ENCODE measurements at regions not wholly inside any gene's neighbourhood (a gene's known extent, or its start where the extent isn't known, plus 50 kb on each side); places are given as distances from the start of the nearest gene placed in this dataset.

DNA sequence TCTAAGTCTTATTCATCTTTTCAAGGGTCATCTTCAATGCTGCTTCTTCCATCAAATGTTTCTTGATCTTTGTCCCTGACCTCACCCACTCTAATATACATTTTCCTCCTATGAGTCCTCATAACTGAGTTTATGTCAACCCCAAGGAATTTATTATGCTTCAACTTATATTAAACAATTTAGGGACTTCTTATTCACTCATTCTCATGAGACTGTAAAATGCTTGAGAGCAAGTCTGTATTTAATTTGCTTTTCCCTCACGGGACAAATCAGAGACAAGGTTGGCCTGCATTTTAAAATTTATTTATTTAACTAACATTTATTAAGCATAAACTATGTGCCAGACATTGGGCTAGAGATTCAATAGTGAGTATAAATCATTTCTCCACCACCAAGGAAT lies 312.0 kb upstream of the NT5E start:
- H2BK15ac ChIP-seq (replicated peaks; ENCODE audit: low read depth), result no peak overlapping the region
- no peak overlapping the region for H3K4me2 ChIP-seq (ENCODE audit: low read length)
- no peak overlapping the region for H3K4me3 ChIP-seq (ENCODE audit: low read length)
- H3K79me2 ChIP-seq (ENCODE audit: control insufficient read depth, insufficient read depth, low read length), result no peaks in the 10 kb centered on the region
- no peaks in the 10 kb centered on the region for H3K4me1 ChIP-seq (ENCODE audit: control insufficient read depth, low read depth, low read length)
- no peak overlapping the region for H4K5ac ChIP-seq (ENCODE audit: low read length)
- H2BK120ac ChIP-seq (ENCODE audit: low read depth, low read length), result no peak overlapping the region
- no peak for DNase-seq
- H3K79me1 ChIP-seq (ENCODE audit: low read length), result no peaks in the 10 kb centered on the region
- H3K27ac ChIP-seq (ENCODE audit: low read depth, low read length), result no peak overlapping the region
- H3K4ac ChIP-seq (ENCODE audit: low read depth, low read length), result no peak overlapping the region
- H3K27me3 ChIP-seq (ENCODE audit: insufficient read depth, low read length, poor library complexity), result no peaks in the 10 kb centered on the region
- H3K36me3 ChIP-seq (ENCODE audit: control insufficient read depth, insufficient read depth, low read length), result no peaks in the 10 kb centered on the region
- WGBS (ENCODE audit: extremely low coverage, insufficient coverage, low lambda C conversion rate), result no CpG with 5 or more reads among the region's 1 CpG
- no peak overlapping the region for H3K9ac ChIP-seq (ENCODE audit: low read length)
- no peak overlapping the region for H3K18ac ChIP-seq (ENCODE audit: low read length)
- H3K23ac ChIP-seq (ENCODE audit: low read length), result no peak overlapping the region
- no peak overlapping the region for H2AK5ac ChIP-seq (ENCODE audit: low read length)
- no peak overlapping the region for H4K8ac ChIP-seq (ENCODE audit: low read depth, low read length)
- H2BK5ac ChIP-seq (ENCODE audit: low read length), result no peak overlapping the region
- no peak overlapping the region for H3K56ac ChIP-seq (ENCODE audit: low read length)

DNA sequence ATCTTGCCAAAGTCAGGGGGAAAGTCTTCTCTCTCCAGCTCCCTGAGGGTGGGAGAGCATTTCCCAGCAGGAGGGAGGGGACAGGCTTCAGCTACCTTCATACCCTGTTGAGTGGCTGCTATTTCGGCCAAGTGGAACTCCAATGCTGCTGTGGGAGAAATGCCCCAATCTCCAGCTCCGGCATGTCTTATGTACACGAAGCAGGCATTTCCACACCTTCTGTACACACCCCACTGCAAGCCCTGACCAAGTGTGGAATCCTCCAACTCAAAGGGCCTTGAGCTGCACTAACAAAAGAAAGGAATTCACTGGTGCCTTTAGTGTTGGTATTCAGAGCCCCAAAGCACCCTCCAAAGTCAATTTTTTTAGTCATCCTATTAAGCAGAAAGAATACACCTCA lies 313.6 kb upstream of the NT5E start:
- H3K18ac ChIP-seq (ENCODE audit: low read length), result no peak overlapping the region
- no peak overlapping the region for H4K8ac ChIP-seq (ENCODE audit: low read depth, low read length)
- H2BK120ac ChIP-seq (ENCODE audit: low read depth, low read length), result no peak overlapping the region
- no peaks in the 10 kb centered on the region for H3K79me1 ChIP-seq (ENCODE audit: low read length)
- H3K4me3 ChIP-seq (ENCODE audit: low read length), result no peak overlapping the region
- H3K56ac ChIP-seq (ENCODE audit: low read length), result no peak overlapping the region
- H3K9ac ChIP-seq (ENCODE audit: low read length), result no peak overlapping the region
- no peaks in the 10 kb centered on the region for H3K79me2 ChIP-seq (ENCODE audit: control insufficient read depth, insufficient read depth, low read length)
- H3K4me1 ChIP-seq (ENCODE audit: control insufficient read depth, low read depth, low read length), result no peaks in the 10 kb centered on the region
- no peak overlapping the region for H3K27ac ChIP-seq (ENCODE audit: low read depth, low read length)
- no peak overlapping the region for H3K23ac ChIP-seq (ENCODE audit: low read length)
- no peak overlapping the region for H2AK5ac ChIP-seq (ENCODE audit: low read length)
- no CpG with 5 or more reads among the region's 3 CpGs for WGBS (ENCODE audit: extremely low coverage, insufficient coverage, low lambda C conversion rate)
- H3K4me2 ChIP-seq (ENCODE audit: low read length), result no peak overlapping the region
- no peak overlapping the region for H2BK15ac ChIP-seq (replicated peaks; ENCODE audit: low read depth)
- no peak overlapping the region for H3K4ac ChIP-seq (ENCODE audit: low read depth, low read length)
- H3K27me3 ChIP-seq (ENCODE audit: insufficient read depth, low read length, poor library complexity), result no peaks in the 10 kb centered on the region
- H2BK5ac ChIP-seq (ENCODE audit: low read length), result no peak overlapping the region
- H4K5ac ChIP-seq (ENCODE audit: low read length), result no peak overlapping the region
- DNase-seq, result no peak
- no peaks in the 10 kb centered on the region for H3K36me3 ChIP-seq (ENCODE audit: control insufficient read depth, insufficient read depth, low read length)

DNA sequence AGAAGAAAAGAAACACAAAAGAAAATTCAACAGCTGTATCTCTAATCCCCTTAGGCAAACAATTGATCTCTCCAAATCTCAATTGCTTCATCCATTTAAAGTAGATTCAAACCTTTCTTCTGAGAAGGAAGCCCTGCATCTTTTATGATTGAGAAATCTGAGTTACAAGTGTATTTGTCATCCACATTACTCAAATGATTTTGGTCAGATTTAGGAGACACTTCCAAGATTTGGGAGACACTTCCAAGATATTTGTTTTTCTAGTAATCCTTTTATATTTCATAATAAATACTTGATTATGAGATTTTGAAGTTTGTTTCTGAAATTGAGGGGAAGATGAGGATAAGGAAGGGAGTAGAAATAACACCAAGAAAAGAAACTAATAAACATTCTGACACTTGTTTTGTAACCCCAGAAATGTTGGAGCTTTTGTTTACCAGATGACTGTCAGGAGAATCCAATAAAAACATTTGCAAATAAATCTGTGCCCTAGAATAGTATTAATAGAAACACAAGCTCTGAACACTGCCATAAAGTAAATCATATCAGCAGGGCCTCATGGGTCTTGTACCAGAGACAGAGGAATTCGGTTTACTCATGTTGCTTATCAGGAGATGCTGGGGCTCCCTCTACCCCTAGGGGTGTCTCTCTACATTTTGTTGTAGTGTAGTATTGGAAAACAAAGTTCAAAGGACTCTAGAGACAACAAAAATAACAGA lies 314.3 kb upstream of the NT5E start:
- Histone ChIP-seq H2AK5ac (ENCODE audit: low read length) (no peak overlapping the region), H3K4me3 (ENCODE audit: low read length) (no peak overlapping the region), H3K56ac (ENCODE audit: low read length) (no peak overlapping the region), H3K18ac (ENCODE audit: low read length) (no peak overlapping the region), H3K27me3 (ENCODE audit: insufficient read depth, low read length, poor library complexity) (no peaks in the 10 kb centered on the region), H2BK15ac (replicated peaks; ENCODE audit: low read depth) (no peak overlapping the region), H3K23ac (ENCODE audit: low read length) (no peak overlapping the region), H3K4me1 (ENCODE audit: control insufficient read depth, low read depth, low read length) (no peaks in the 10 kb centered on the region), H4K8ac (ENCODE audit: low read depth, low read length) (no peak overlapping the region), H2BK5ac (ENCODE audit: low read length) (no peak overlapping the region), H3K79me2 (ENCODE audit: control insufficient read depth, insufficient read depth, low read length) (no peaks in the 10 kb centered on the region), H3K9ac (ENCODE audit: low read length) (no peak overlapping the region), H3K27ac (ENCODE audit: low read depth, low read length) (no peak overlapping the region), H3K36me3 (ENCODE audit: control insufficient read depth, insufficient read depth, low read length) (no peaks in the 10 kb centered on the region), H2BK120ac (ENCODE audit: low read depth, low read length) (no peak overlapping the region), H4K5ac (ENCODE audit: low read length) (no peak overlapping the region), H3K4me2 (ENCODE audit: low read length) (no peak overlapping the region), H3K4ac (ENCODE audit: low read depth, low read length) (no peak overlapping the region), H3K79me1 (ENCODE audit: low read length) (no peaks in the 10 kb centered on the region)
- WGBS (ENCODE audit: extremely low coverage, insufficient coverage, low lambda C conversion rate), result no CpG with 5 or more reads among the region's 1 CpG
- DNase-seq, result no peak

DNA sequence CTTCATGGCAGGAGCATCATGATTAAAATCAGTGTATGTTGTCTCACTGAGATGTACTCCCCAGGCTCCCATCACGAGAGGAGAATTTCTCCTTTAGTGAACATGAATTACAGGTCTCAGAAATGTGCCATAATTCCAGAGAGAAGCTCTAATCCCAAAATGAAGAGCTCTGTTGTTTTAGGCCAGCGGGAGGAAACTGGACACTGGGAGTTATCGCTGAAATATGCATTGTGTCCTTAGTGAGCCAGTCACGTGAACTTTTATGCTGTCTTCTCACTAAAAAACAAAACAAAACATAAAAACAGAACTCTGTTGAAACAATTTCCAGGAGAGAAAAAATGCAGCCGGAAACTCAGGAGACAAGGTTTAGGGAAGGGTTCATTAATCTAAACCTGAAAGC lies 315.7 kb upstream of the NT5E start:
- Histone ChIP-seq H3K79me1 (ENCODE audit: low read length) (no peaks in the 10 kb centered on the region), H2BK15ac (replicated peaks; ENCODE audit: low read depth) (no peak overlapping the region), H3K4me1 (ENCODE audit: control insufficient read depth, low read depth, low read length) (no peaks in the 10 kb centered on the region), H3K4me3 (ENCODE audit: low read length) (no peak overlapping the region), H2AK5ac (ENCODE audit: low read length) (no peak overlapping the region), H3K18ac (ENCODE audit: low read length) (no peak overlapping the region), H4K5ac (ENCODE audit: low read length) (no peak overlapping the region), H3K4me2 (ENCODE audit: low read length) (no peak overlapping the region), H3K23ac (ENCODE audit: low read length) (no peak overlapping the region), H3K27me3 (ENCODE audit: insufficient read depth, low read length, poor library complexity) (no peaks in the 10 kb centered on the region), H2BK120ac (ENCODE audit: low read depth, low read length) (no peak overlapping the region), H3K79me2 (ENCODE audit: control insufficient read depth, insufficient read depth, low read length) (no peaks in the 10 kb centered on the region), H2BK5ac (ENCODE audit: low read length) (no peak overlapping the region), H3K27ac (ENCODE audit: low read depth, low read length) (no peak overlapping the region), H3K4ac (ENCODE audit: low read depth, low read length) (no peak overlapping the region), H4K8ac (ENCODE audit: low read depth, low read length) (no peak overlapping the region), H3K9ac (ENCODE audit: low read length) (no peak overlapping the region), H3K36me3 (ENCODE audit: control insufficient read depth, insufficient read depth, low read length) (no peaks in the 10 kb centered on the region), H3K56ac (ENCODE audit: low read length) (no peak overlapping the region)
- no CpG with 5 or more reads among the region's 5 CpGs for WGBS (ENCODE audit: extremely low coverage, insufficient coverage, low lambda C conversion rate)
- no peak for DNase-seq

DNA sequence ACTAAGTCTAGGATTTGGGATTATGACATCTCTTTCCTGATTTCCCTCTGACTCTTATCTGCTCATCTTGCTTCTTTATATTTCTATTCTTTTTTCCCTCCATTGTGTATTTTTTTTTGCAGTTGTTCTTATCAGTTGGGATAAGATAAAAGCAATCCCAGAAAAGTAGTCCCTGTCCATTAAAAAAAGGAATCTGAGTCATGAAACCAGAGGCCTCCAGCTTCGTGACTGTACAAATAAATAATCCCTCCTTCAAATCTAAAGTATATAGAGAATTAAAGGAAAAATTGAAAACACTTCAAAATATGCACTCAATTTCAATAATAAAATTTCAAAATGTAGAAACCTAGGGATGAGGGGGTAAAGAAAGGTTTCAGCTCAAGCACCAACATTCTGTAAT lies 317.8 kb upstream of the NT5E start:
- Histone ChIP-seq H3K4me1 (ENCODE audit: control insufficient read depth, low read depth, low read length) (no peaks in the 10 kb centered on the region), H2AK5ac (ENCODE audit: low read length) (no peak overlapping the region), H3K23ac (ENCODE audit: low read length) (no peak overlapping the region), H3K4me2 (ENCODE audit: low read length) (no peak overlapping the region), H3K27me3 (ENCODE audit: insufficient read depth, low read length, poor library complexity) (no peaks in the 10 kb centered on the region), H3K9ac (ENCODE audit: low read length) (no peak overlapping the region), H3K4ac (ENCODE audit: low read depth, low read length) (no peak overlapping the region), H3K18ac (ENCODE audit: low read length) (no peak overlapping the region), H3K79me1 (ENCODE audit: low read length) (no peaks in the 10 kb centered on the region), H3K27ac (ENCODE audit: low read depth, low read length) (no peak overlapping the region), H2BK120ac (ENCODE audit: low read depth, low read length) (no peak overlapping the region), H3K79me2 (ENCODE audit: control insufficient read depth, insufficient read depth, low read length) (no peaks in the 10 kb centered on the region), H3K56ac (ENCODE audit: low read length) (no peak overlapping the region), H4K8ac (ENCODE audit: low read depth, low read length) (no peak overlapping the region), H4K5ac (ENCODE audit: low read length) (no peak overlapping the region), H3K4me3 (ENCODE audit: low read length) (no peak overlapping the region), H2BK5ac (ENCODE audit: low read length) (no peak overlapping the region), H3K36me3 (ENCODE audit: control insufficient read depth, insufficient read depth, low read length) (no peaks in the 10 kb centered on the region), H2BK15ac (replicated peaks; ENCODE audit: low read depth) (no peak overlapping the region)
- WGBS (ENCODE audit: extremely low coverage, insufficient coverage, low lambda C conversion rate), result no CpG with 5 or more reads among the region's 1 CpG
- DNase-seq, result no peak

DNA sequence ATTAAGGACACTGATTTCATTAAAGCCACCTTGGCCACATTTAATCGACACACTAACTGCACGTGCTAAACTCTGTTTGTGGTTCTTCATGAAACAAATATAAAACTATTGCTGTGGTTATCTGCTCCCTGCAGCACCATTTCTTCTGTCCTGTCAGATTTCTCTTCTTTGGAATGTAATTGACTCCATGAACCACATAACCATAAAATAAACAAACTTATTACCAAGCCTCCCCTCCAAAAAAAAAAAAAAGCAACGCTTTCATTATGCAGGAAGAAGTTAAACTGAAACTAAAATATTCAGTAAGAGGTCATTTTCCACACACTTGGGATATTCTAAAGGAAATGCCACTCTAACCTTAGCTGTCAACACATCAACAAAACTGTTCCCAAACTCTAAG lies 319.1 kb upstream of the NT5E start:
- no peak overlapping the region for H3K4ac ChIP-seq (ENCODE audit: low read depth, low read length)
- H3K18ac ChIP-seq (ENCODE audit: low read length), result no peak overlapping the region
- no peaks in the 10 kb centered on the region for H3K79me1 ChIP-seq (ENCODE audit: low read length)
- H2BK5ac ChIP-seq (ENCODE audit: low read length), result no peak overlapping the region
- no peak overlapping the region for H3K27ac ChIP-seq (ENCODE audit: low read depth, low read length)
- H3K36me3 ChIP-seq (ENCODE audit: control insufficient read depth, insufficient read depth, low read length), result no peaks in the 10 kb centered on the region
- no peak overlapping the region for H3K9ac ChIP-seq (ENCODE audit: low read length)
- H2AK5ac ChIP-seq (ENCODE audit: low read length), result no peak overlapping the region
- H3K23ac ChIP-seq (ENCODE audit: low read length), result no peak overlapping the region
- no peak overlapping the region for H4K5ac ChIP-seq (ENCODE audit: low read length)
- no peak overlapping the region for H3K4me2 ChIP-seq (ENCODE audit: low read length)
- no peak overlapping the region for H2BK120ac ChIP-seq (ENCODE audit: low read depth, low read length)
- H3K79me2 ChIP-seq (ENCODE audit: control insufficient read depth, insufficient read depth, low read length), result no peaks in the 10 kb centered on the region
- H3K27me3 ChIP-seq (ENCODE audit: insufficient read depth, low read length, poor library complexity), result no peaks in the 10 kb centered on the region
- DNase-seq, result no peak
- no CpG with 5 or more reads among the region's 3 CpGs for WGBS (ENCODE audit: extremely low coverage, insufficient coverage, low lambda C conversion rate)
- H3K4me1 ChIP-seq (ENCODE audit: control insufficient read depth, low read depth, low read length), result no peaks in the 10 kb centered on the region
- no peak overlapping the region for H2BK15ac ChIP-seq (replicated peaks; ENCODE audit: low read depth)
- H4K8ac ChIP-seq (ENCODE audit: low read depth, low read length), result no peak overlapping the region
- no peak overlapping the region for H3K4me3 ChIP-seq (ENCODE audit: low read length)
- H3K56ac ChIP-seq (ENCODE audit: low read length), result no peak overlapping the region
